Left lung (tissue), 4 donors: ENCODE measurements at regions not wholly inside any gene's neighbourhood (a gene's known extent, or its start where the extent isn't known, plus 50 kb on each side); places are given as distances from the start of the nearest gene placed in this dataset.

ENCODE experiments used
- ATAC-seq: fragments of 200-7000 bp; cut with Tn5 transposase; one replicate; pipeline ENCODE4 v1.9.1; 2020; ENCODE audit warnings: moderate library complexity
- DNase-seq, 4 donors: peaks; one replicate each; pipeline ENCODE4 v3.0.0-alpha.2; 2013 to 2020
- H3K27ac ChIP-seq, 2 donors: fragments of 200-600 bp; sonication (generic) in 1 of 2; one replicate each; pipeline versions ENCODE4 v1.5.0 to v1.8.0; 2020 to 2021
- H3K27me3 ChIP-seq, 2 donors: fragments of 200-600 bp; sonication (generic) in 1 of 2; one replicate each; pipeline versions ENCODE4 v1.5.0 to v1.8.0; 2020 to 2021
- H3K36me3 ChIP-seq, 2 donors: fragments of 200-600 bp; sonication (generic) in 1 of 2; one replicate each; pipeline versions ENCODE4 v1.5.0 to v1.8.0; 2020 to 2021
- H3K4me1 ChIP-seq, 2 donors: fragments of 200-600 bp; one replicate each; pipeline ENCODE4 v1.8.0; 2021
- H3K4me3 ChIP-seq, 2 donors: fragments of 200-600 bp; sonication (generic) in 1 of 2; one replicate each; pipeline versions ENCODE4 v1.5.0 to v1.8.0; 2020 to 2021; ENCODE audit warnings: mild to moderate bottlenecking in 1 of 2
- H3K9me3 ChIP-seq, 2 donors: fragments of 200-600 bp; sonication (generic) in 1 of 2; one replicate each; pipeline versions ENCODE4 v1.5.0 to v1.8.0; 2020 to 2021
- CTCF ChIP-seq, 2 donors: fragments of 200-600 bp; sonication (generic) in 1 of 2; IDR thresholded peaks; one replicate each; pipeline versions ENCODE4 v1.5.0 to v1.8.0; 2021; ENCODE audit warnings: antibody characterized with exemption in 2 of 2
- intact Hi-C, 2 donors: fragments of 100-400 bp; cut with DNase I; formaldehyde crosslinking; loops; one replicate each; pipeline versions ENCODE4 v1.11.2 to v1.14.2; 2022
- donor health status: DM: no; HTN: yes; CAD: no.
- donor health status: DM: no; HTN: no; CAD: no.

GRCh38 chr2:226674123-226674522 is 125.5 kb downstream of the IRS1 start:
- Histone ChIP-seq H3K27ac (no peak overlapping the region), H3K36me3 (no peaks in the 10 kb centered on the region), H3K4me1 (peaks cover 0 to 5% of the 10 kb centered on the region in 2 donors), H3K4me3 (no peak overlapping the region), H3K9me3 (no peaks in the 10 kb centered on the region), H3K27me3 (no peaks in the 10 kb centered on the region)
- ATAC-seq = no peak
- TF ChIP-seq CTCF (IDR thresholded peaks at IDR 0.05) = no peak
- intact Hi-C loops = no loop called here
- no peak for DNase-seq

GRCh38 chr2:226673314-226673723 is 126.3 kb downstream of the IRS1 start:
- H3K4me3 ChIP-seq = no peak overlapping the region
- peaks cover 0 to 5% of the 10 kb centered on the region in 2 donors for H3K4me1 ChIP-seq
- ATAC-seq (peak; percentile 33), DNase-seq (peak in 1 of 4 donors; percentile 38)
- intact Hi-C loops = no loop called here
- H3K27ac ChIP-seq = no peak overlapping the region
- H3K36me3 ChIP-seq = no peaks in the 10 kb centered on the region
- TF ChIP-seq CTCF (IDR thresholded peaks at IDR 0.05) = no peak
- no peaks in the 10 kb centered on the region for H3K27me3 ChIP-seq
- H3K9me3 ChIP-seq = no peaks in the 10 kb centered on the region

GRCh38 chr2:226671141-226671676 is 128.4 kb downstream of the IRS1 start:
- peaks cover 0 to 5% of the 10 kb centered on the region in 2 donors for H3K4me1 ChIP-seq
- DNase-seq (no peak), ATAC-seq (no peak)
- H3K4me3 ChIP-seq = no peak overlapping the region
- no peaks in the 10 kb centered on the region for H3K9me3 ChIP-seq
- H3K36me3 ChIP-seq = no peaks in the 10 kb centered on the region
- H3K27ac ChIP-seq = no peak overlapping the region
- no peaks in the 10 kb centered on the region for H3K27me3 ChIP-seq
- no peak for TF ChIP-seq CTCF (IDR thresholded peaks at IDR 0.05)
- intact Hi-C loops = no loop called here

- Histone ChIP-seq H3K9me3 (no peaks in the 10 kb centered on the region), H3K27ac (no peak overlapping the region), H3K4me1 (peaks cover 0 to 5% of the 10 kb centered on the region in 2 donors), H3K36me3 (no peaks in the 10 kb centered on the region), H3K27me3 (no peaks in the 10 kb centered on the region), H3K4me3 (no peak overlapping the region)
- DNase-seq (no peak), ATAC-seq (no peak)
- intact Hi-C loops = no loop called here
- no peak for TF ChIP-seq CTCF (IDR thresholded peaks at IDR 0.05)
Measured at GRCh38 chr2:226669905-226670304, 129.7 kb downstream of the IRS1 start.

GRCh38 chr2:226669249-226669648 is 130.4 kb downstream of the IRS1 start:
- no peak for ATAC-seq
- no peak for DNase-seq
- H3K9me3 ChIP-seq = no peaks in the 10 kb centered on the region
- no peak for TF ChIP-seq CTCF (IDR thresholded peaks at IDR 0.05)
- H3K4me1 ChIP-seq = peaks cover 0 to 5% of the 10 kb centered on the region in 2 donors
- intact Hi-C loops = no loop called here
- H3K27ac ChIP-seq = no peak overlapping the region
- no peaks in the 10 kb centered on the region for H3K27me3 ChIP-seq
- H3K4me3 ChIP-seq = no peak overlapping the region
- H3K36me3 ChIP-seq = no peaks in the 10 kb centered on the region
